H1 (cell line): ENCODE measurements at regions not wholly inside any gene's neighbourhood (a gene's known extent, or its start where the extent isn't known, plus 50 kb on each side); places are given as distances from the start of the nearest gene placed in this dataset.

Experiments used
- ATF3 ChIP-seq: IDR thresholded peaks from 2 replicates; pipeline ENCODE4 v1.6.1; 2011; ENCODE audit warnings: low read depth, mild to moderate bottlenecking, low read length; ENCODE audit not compliant: insufficient read depth
- CEBPB ChIP-seq: IDR thresholded peaks from 2 replicates; pipeline ENCODE4 v1.6.1; 2012; ENCODE audit warnings: low read depth, low read length
- KDM1A ChIP-seq: fragments of 200-600, 300-600 bp; sonication (generic); IDR thresholded peaks from 2 replicates; pipeline ENCODE4 v1.7.1; 2016; ENCODE audit warnings: mild to moderate bottlenecking, low read length, borderline replicate concordance
- NANOG ChIP-seq: IDR thresholded peaks from 2 replicates; pipeline ENCODE4 v1.6.1; 2011; ENCODE audit warnings: low read length, low read depth, mild to moderate bottlenecking, inconsistent platforms; ENCODE audit not compliant: insufficient read depth, poor library complexity, severe bottlenecking
- POU5F1 ChIP-seq: IDR thresholded peaks from 2 replicates; pipeline ENCODE4 v1.6.1; 2011; ENCODE audit warnings: low read depth, mild to moderate bottlenecking, low read length, moderate library complexity
- RFX5 ChIP-seq: IDR thresholded peaks from 2 replicates; pipeline ENCODE4 v1.6.1; 2011; ENCODE audit warnings: low read depth, low read length, improper control_type of control experiment, borderline replicate concordance
- SP1 ChIP-seq: IDR thresholded peaks from 2 replicates; pipeline ENCODE4 v1.6.1; 2011; ENCODE audit warnings: low read depth, low read length
- USF2 ChIP-seq: IDR thresholded peaks from 2 replicates; pipeline ENCODE4 v1.6.1; 2011; ENCODE audit warnings: low read length, improper control_type of control experiment

- TF ChIP-seq USF2 (no peak), RFX5 (no peak), ATF3 (no peak), POU5F1 (no peak), KDM1A (no peak), SP1 (no peak), NANOG (no peak), CEBPB (no peak)
Observed at GRCh38 chr1:87615901-87616300, 287.2 kb downstream of the LMO4 start (continued).
